T-helper 1 cell treated with Interleukin-12 subunit alpha and Interleukin-12 subunit beta and Interleukin-4 antibody, amounts not matched to agents 30 ng/mL and 1 ng/mL, for 36 hours (primary cell): ENCODE measurements at regions not wholly inside any gene's neighbourhood (a gene's known extent, or its start where the extent isn't known, plus 50 kb on each side); places are given as distances from the start of the nearest gene placed in this dataset.
"Not testable (repeated sequence)": the region's sequence is repeated elsewhere in the genome, so short reads cannot be mapped to it uniquely, and the experiment has no call there.

Experiments
- intact Hi-C: fragments of 100-400 bp; cut with micrococcal nuclease; formaldehyde crosslinking; loops from one replicate; pipeline ENCODE4 v1.15.1; 2024

DNA sequence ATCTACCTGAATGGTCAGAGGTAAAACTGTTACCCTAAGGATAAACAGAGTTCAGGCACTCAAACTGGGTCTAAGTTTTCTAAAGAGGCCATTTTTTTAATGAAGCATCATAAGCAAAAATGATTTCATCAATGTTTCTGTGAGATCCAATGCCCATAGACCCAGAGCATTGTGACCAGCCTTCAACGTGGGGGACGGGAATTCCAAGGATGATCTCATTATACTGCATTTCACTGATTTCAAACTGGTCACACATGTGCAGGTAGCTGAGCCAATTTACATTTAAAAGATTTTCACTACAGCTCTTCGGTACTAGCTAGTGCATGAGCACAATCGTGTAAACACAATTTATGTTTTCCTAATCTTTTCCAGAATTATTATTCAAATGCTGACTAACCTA, 472.9 kb downstream of the DIPK2A start:
- intact Hi-C loops: no loop called here

DNA sequence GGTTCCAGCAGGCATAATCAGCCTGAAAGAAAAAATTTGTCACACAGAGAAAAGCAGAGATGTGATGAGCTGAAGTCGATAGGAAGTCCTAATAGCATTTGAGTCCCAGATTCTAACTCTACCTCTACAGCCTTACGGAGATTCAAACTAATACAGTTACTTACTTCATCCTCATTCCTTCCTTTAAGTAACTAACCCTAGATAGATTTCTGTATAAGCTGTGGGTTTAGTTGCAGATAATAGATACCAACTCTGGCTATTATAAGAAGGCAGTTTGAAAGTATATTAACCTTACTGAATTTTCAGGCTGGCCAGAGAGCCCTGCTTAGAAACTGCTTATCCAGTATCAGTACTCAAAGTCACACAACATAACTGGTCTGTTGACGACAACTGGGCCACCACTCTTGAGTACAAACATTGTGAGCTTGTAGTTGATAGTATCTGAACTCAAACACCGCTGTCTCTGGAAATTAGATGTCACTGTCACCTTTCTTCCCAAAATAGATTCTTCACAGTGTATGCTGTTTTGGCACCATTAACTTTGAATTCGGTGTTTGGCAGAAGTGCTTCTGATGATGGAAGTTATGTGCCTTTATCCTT, 484.3 kb downstream of the DIPK2A start:
- intact Hi-C loops: no loop called here

DNA sequence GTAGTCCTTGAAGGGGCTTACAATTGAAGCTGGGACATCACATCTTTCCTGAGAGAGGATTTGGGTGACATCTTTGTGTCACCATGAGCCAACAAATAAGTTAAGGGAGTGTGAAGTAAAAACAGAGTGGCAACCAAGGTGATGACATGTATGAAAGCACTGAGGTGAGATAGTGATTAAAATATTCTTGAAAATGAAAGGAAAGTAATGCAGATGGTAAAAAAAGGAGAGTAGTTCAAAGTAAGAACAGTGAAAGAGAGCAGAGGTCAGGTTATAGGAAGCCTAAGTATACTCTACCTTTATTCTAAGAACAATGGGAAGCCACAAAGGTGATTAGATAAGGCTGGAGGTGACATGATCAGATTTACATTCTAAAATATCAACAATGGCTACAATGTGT, 486.1 kb downstream of the DIPK2A start:
- intact Hi-C loops: no loop called here

DNA sequence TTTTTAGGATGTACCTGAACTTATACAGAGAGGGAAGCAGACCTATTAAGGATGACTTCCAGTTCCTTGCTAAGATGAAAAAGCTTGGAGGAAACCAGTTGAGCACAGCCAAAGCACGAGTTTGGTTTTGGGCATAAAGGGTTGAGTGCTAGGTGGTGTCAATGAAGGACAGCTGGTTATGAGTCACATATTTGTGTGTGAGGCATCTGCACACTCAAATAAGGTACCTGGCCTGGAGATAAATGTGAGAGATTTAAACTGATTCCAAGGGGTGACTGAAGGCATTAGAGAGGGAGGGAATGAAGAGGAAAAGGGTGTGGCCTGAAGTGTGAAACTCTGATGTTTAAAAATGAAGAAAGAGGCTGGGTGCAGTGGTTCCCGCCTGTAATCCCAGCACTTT, 486.7 kb downstream of the DIPK2A start:
- intact Hi-C loops: no loop called here

DNA sequence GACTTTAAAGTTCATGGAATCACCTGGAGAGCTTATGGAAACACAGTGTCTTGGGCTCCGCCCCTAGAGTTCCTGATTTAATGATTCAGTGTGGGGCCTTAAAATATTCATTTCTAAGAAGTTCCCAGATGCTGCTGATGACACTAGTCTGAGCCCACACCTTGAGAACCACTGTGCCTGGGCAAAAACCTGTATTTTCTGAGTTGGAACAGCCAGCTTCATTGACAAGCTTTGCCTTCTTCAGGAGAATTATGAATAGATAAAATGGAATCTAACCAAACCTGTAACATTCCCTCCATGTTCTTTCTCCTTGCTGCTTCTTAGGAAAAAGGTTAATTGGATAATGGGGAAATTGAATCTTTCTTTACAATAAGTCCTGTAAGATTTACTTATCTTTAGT, 490.7 kb downstream of the DIPK2A start:
- intact Hi-C loops: no loop called here

DNA sequence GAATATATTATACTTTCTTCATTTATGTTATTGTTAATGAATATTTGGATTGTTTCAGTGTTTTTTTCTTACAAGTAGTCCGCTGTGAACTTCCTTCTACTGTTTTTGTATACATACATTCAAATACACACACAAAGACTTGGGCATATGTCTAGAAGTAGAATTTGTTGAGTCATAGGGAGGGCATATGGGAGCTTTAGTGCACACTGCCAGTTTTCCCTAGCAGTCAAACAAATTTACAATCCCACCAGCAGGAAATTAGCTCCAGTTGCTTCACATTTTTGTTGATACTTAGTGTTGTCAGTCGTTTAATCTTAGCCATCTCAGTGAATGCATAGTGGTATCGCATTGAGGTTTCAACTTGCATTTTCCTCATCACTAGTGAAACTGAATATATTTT, 492.3 kb downstream of the DIPK2A start:
- intact Hi-C loops: no loop called here

DNA sequence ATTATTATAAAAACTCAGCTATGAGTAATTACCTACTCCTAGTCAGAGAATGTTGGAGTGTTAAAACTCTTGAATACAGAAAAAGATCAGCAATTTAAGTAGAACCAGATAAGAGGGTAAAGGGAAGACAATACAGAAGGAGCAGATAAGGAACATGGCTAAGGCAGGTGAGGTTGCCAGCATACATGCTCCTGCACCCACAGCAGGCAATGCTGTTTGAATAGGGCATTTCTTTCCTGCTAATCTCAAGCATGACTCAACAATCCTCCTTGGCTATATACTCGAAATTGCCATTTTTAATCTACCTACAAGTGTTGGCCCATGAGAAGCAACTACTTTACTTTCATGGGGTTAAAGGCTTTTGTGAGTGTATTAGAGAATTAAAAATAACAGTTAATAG, 494.5 kb downstream of the DIPK2A start:
- intact Hi-C loops: no loop called here

DNA sequence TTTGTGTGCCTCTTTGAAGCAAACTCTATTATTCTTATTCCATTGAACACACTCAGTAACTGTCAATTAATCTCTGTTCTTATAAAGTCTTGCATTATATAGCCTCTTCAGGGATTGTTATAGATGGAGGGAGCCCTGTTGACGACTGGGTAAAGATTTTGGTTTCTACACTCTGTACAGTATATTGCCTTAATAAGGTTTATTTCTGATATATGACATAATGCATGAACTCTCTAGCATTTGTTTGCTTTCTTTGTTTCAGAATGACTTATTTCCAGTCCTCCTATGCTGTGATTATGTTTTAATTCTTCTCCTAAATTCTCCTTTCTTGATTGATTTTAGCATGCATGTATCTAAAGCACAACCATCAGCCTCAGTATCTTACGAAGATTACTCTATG, 494.9 kb downstream of the DIPK2A start:
- intact Hi-C loops: no loop called here

DNA sequence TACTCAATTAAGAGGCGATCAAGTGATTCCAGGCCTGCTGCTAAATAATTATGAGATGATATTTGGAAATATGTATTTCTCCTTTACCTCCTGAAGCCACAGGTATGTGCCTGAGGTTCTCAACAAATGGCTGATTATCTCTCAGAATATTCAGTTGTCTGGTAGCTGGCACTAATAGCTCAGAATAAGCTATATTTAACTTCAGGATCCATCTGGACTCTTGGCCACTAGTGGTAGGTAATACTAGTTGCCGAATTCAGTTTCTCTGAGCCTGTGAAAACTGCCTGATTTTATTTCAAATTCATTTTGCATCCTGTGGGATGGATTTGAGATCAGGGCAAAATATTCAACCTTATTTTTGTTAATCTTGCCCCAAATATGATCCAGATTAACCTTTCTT, 499.0 kb downstream of the DIPK2A start:
- intact Hi-C loops: no loop called here

DNA sequence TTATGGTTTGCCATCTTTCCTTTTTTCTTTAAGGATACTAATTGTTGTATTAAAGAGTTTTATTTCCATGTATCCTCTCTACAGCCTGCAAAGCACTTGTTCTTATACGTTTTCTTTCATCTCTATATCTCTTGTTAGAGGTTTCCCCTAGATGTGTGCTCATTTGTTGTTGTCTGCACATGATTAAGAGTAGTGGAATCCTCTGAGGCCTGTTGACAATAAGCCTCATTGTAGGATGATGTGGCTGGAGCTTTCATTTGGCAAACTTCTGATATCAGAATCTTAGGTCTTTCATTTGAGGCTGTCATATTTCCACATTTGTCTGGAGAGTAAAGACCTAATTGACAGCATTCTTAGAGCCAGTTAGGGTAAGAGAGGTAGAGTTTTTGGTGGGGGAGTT, 506.0 kb downstream of the DIPK2A start:
- intact Hi-C loops: no loop called here

DNA sequence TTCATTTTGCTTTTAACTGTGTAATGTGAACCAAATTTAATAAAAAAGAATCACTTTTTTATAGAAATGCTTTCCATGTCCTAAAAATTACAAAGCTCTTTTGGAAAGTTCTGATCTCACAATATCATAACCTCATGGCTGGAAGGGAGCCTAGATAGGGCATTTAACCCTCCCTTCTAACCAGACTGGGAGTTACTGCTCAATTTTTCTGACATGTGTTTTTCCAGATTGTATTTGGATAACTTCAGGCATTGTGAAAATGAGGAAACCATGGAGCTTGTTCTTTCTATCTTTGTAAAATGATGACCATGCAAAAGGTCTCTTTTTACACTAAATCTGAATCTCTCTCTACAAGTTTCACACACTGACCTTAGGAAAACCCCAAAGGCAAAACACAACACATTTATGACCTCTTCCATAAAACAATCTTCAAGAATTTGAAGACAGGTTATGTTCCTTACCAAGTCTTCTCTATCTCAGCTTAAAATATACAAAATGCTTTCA, 508.8 kb downstream of the DIPK2A start:
- intact Hi-C loops: no loop called here

DNA sequence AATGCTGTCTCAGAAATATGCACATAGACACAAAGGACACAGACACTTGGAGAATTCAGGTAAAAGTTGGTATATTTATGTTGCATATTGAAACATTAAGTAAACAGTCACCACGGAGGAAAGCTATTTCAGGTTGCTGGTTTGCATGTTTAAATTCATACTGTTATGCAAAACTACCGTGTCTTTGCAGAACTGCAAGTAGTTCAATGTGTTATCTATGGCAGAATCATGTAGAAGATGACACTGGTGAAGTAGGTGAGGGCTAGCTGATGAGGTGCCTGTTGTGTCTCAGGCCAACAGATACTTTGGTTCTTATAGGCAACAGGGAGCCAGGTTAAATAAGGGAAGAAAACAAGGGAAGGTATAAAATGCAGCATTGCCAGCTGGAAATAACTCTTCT, 511.3 kb downstream of the DIPK2A start:
- intact Hi-C loops: no loop called here

DNA sequence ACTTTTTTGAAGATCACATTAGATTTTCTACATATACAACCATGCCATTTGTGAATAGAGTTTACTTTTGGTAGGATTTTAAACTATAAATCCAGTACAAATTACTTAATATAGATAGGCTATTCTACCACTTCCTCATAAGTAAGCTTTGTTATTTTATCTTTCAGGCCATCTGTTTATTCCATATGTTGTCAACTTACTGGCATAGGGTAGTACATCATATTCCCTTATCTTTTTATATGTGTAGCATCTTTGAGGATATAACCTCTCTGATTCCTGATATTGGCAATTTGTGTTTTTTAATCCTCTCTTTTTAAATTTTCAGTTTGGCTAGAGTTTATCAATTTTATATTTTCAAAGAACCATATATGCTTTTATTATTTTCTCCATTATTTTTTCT, 515.4 kb downstream of the DIPK2A start:
- intact Hi-C loops: no loop called here

DNA sequence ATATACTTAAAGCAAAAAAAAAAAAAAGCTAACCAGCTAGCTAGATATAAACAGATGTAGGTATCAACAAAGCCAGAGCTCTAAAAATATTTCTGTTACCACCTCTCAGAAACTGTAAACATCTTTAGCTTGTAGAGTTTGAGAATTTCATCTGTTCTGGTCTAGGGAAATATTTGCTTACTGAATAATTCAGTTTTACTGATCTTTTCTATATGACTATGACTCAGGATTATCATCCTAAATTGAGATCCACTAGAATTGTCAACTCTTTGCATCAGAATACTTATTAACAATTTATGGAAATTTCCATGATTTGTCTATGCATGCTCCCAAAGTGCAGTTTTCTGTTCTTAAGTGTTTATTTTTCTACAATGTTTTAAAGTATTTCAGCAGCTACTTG, 517.3 kb downstream of the DIPK2A start:
- intact Hi-C loops: no loop called here

DNA sequence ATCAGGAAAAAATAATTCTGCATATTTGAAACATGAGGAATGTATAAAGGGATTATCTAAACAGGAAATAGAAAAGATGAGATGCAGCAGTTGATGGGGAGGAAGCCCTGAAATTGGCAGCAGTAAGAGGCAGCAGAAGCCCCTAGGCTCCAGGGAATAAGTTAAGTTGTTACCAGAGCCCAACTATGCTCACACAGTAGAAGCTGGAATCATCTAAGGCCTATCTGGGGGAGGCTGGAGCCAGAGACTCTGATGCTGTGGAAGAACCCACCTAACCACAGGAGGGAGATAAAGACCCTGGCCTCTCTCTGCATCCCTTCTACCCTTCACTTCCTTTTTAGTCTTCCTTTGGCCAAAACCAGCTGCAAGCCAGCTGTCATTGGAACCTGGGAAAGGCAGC, 519.7 kb downstream of the DIPK2A start:
- intact Hi-C loops: no loop called here

DNA sequence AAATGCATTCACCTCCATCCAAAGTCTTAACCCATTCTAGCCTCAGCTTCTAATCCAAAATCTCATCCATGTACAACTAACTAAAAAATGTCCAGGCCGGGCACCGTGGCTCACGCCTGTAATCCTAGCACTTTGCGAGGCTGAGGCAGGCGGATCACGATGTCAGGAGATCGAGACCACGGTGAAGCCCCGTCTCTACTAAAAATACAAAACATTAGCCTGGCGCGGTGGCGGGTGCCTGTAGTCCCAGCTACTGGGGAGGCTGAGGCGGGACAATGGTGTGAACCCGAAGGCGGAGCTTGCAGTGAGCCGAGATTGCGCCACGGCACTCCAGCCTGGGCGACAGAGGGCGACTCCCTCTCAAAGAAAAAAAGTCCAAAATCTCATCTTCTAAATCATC, 523.0 kb downstream of the DIPK2A start:
- intact Hi-C loops: not testable (repeated sequence)

DNA sequence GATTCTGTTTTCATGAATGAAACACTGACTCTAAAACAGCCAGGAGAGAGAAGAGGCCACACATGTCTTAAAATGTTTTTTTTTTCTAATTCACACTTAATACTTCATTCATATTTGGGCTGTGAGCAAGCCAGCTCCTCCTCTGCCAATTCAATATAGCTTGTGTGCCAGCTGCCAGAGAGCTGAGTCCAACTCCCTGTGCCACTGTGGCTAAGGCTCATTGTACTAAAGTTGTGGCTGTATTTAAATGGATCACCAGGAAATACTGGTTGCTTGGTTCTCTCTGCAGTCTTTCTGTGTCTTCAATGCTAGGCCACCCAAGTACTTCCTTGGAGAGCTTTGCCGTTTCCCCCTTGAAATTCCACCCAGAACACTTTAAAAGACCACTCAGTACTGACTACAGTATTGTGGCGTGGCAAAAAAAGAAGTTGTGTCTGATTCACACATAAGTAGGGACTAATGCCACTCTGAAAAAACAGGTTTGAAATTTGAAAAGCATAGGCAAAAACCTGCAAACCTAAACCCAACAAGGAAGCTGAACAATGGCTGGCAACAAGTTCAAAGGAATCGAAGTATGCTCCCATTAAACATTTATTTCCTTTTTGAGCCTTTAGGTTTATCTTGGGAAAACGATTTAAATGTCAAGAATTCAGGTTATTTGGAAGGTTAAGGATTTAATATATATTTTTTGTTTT, 524.7 kb downstream of the DIPK2A start:
- intact Hi-C loops: no loop called here

DNA sequence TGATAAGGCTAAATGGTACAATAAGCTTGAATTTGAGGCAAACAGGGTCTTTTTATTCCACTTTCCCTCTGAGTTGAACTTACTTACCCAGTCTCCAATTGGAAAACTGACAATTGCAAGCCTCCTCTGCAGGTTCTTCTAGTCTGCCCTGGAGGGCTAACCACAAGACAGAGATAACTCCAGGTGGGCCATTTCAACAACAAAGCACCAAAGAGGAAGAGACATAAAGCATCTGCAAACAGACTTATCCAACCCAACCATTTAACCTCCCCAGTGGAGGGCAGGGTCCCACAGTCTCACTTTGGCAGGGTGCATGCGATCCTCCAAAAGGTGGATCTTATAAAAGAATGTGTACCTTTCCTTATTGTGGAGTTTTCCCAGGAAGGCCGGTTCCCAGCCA, 525.8 kb downstream of the DIPK2A start:
- intact Hi-C loops: no loop called here

DNA sequence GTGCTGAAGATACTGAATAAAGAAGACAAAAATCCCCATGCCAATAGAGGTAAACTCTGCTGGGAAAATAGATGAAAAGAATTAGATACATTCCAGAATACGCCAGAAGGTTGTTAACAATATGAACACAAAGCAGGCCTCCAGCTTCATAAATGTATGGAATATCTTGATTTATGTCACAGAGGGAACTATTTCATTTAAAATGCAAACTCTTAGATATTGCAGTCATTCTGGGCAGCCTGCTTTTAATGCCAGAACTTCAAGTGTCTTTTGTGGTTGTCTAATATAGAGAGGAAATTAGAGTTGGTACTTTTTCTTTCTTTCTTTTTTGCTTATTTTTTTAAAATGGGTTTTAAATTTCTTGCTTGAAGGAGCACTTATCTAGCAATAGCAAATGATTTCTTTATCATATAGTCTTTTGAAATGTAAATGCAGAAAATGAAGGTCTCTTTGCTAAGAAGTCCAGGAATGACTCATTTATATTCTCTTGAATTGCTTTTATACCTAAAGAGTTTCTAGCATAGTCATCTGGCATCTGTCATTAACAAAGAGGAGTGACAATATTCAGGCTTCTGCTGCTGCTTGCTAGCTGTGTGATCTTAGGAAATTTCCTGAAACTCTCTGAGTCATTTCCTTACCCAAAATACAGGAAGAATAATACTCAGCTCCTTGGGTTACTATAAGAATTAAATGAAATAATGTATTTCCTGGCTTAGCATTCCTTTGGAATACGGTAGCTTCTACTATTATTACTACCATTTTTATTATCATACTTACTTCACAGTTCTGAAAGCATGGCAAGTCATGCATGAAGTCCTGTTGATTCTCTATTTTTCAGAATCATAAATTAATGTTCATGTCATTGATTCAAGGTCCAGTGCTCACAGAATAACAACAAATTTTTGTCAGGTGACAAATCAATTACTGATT, 527.6 kb downstream of the DIPK2A start:
- intact Hi-C loops: no loop called here

DNA sequence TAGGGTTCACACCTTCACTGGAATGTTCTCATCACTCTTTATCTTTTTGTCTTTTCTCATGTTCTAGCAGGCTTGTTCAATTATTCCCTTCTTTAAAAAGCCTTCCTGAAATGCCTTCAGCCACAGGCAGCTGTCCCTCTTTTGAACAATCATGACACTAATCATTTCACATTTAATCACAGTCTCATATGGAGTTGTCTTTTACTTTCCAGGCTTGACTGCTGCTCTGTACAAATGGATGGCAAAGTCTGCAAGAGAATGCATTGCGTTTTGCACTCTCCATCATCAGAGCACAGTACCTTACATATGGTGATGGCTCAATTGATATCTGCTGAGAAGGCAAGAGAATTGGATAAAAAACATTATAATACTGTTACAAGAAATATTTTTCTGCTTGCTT, 529.8 kb downstream of the DIPK2A start:
- intact Hi-C loops: no loop called here

DNA sequence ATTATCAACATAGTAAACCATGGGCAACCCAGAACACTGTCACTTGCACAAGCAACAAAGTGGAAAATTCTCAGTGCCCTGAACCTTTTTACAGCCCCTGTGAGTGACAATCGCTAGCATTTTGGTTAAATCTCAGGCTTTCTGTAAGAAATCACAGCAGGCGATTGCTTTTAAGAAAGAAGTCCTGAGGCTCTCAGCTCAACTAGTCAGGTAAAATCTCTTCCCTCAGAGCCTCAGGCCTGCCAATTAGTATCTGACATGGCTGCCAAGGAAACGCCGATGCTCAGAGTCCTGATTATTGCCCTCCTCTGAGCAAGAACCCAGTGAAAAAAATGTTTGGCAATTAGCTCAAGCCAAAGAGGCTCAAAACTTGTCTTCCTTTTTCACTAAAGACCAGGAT, 530.8 kb downstream of the DIPK2A start:
- intact Hi-C loops: no loop called here

DNA sequence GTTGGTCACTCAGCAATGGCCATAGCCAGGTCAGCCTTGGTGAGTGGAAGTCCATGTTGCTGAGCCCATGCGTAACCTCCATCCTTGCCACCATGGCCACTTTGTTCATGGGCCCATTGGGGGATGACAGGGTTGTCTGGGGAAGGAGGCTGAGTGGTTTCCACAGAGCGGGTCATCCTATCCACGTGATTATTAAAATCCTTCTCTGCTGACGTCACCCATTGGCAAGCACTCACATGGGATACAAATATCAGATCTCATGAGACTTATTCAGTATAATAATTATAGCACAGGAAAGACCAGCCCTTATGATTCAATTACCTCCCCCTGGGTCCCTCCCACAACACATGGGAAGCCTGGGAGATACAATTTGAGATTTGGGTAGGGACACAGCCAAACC, 534.8 kb downstream of the DIPK2A start:
- intact Hi-C loops: not testable (repeated sequence)
